GM19239 (cell line): ENCODE measurements at regions not wholly inside any gene's neighbourhood (a gene's known extent, or its start where the extent isn't known, plus 50 kb on each side); places are given as distances from the start of the nearest gene placed in this dataset.
A peak's percentile ranks its signal among the peaks of the same experiment; 100 is the strongest.
"Not testable (repeated sequence)": the region's sequence is repeated elsewhere in the genome, so short reads cannot be mapped to it uniquely, and the experiment has no call there.

Experiments
- DNase-seq: peaks from one replicate; pipeline ENCODE4 v3.0.0; 2011; ENCODE audit warnings: low spot score; ENCODE audit not compliant: insufficient read length
- FAIRE-seq: peaks from 2 replicates; lab custom pipeline; 2011; peaks lifted over from hg19 to GRCh38; lab: Jason Lieb, UNC

DNA sequence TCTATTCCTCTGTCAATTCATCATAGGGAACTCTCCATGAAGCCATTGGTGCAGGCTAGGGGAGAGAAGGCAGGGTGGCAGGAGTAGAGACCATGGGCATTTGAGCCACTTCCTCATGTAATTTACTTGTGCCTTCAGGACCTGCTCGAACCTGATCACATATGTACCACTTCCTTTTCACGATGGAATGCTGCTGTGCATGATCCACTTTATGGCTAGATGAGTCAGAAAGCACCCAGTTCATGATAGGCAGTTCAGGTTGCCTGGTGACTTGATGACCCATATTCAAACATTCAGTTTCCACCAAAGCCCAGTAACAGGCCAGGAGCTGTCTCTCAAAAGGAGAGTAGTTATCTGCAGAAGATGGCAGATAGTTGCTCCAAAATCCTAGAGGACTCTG is 166.0 kb downstream of the EVA1A start:
- FAIRE-seq, DNase-seq: not testable (repeated sequence)

DNA sequence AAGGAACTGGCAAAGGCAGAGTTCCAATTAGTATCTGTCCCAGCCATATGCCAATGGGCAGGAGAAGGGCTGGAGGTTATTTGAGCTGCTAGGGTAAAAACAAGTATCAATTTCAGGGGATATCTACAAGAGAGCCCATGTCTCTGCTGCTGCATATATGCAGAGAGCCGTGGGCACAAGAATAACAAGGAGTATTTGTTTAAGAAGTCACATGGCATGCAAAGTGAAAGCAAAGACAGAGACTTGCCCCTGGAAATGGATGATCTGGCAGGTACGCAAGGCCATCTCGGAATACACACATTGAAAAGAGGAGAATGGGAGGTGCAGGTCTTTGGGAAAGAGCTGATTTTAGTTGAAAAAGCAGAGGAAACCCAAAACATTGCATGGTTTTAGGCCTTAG is 170.6 kb downstream of the EVA1A start:
- no peak for FAIRE-seq
- DNase-seq: no peak

DNA sequence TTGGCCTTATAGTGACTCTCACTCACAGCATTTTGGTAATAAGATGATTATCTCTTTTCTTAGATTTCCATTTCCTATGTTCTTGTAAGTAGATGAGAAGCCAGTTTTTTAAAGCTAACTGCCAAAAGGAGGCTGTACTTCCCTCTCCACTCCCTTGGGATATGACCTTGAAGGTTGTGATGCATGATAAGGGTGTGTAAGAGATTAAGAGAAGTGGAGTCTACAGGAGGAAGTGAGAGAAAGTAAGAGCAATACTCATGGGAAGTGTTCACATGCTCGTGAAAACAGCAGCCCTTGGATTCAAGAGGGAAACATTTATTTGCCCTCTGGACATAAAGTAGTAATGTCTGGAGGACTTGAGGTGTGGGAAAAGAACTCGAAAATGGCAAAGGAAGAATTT is 171.5 kb downstream of the EVA1A start:
- DNase-seq (no peak), FAIRE-seq (no peak)

DNA sequence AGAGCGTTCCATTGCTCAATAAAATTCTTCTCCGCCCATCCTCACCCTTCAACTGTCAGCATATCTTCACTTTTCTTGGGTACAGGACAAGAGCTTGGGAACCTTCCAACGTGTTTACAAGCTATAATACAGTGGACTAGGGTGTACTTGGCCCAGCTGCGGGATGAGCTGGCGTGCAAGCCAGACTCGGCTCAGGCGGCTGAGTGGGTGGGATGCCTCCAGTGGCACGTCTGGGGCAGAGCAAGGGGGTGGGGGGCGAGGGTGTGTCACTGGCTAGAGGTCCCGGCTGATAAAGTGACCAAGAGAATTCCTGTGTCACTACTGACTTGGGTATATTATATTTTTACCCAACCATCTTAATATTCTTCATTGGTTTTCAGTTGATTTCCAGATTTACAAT is 179.7 kb downstream of the EVA1A start:
- DNase-seq (no peak), FAIRE-seq (no peak)

DNA sequence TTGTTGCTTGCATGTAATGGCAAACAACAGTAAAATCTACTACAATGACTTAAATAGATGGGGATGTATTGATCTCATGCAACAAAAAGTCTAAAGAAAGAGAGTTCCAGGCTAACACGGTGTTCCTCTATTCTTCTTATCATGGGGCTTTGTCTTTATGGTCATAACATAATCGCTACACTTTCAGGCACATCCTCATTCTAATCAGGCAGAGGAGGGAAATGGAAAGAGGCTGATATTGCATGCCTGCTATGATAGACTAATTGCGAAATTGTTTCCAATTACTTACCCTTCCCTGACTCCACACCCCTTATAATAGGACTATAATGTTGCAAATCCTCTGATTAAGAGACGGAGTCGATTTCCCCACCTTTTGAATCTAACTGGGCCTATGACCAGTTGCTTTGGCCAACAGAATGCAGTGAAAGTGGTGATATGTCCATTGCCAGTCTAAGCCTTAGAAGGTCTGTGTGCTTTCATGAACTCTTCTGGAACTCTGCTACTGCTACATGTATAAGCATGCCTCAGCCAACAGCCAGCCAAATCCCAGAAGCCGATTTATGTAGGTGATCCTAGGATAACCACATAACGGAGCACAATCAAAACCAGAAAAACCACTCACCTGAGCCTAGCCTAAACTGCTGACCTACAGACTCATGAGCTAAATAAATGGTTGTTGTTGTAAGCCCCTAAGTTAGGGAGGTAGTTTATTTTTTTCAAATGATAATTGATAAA is 180.3 kb upstream of the TACR1 start:
- FAIRE-seq (no peak), DNase-seq (no peak)

DNA sequence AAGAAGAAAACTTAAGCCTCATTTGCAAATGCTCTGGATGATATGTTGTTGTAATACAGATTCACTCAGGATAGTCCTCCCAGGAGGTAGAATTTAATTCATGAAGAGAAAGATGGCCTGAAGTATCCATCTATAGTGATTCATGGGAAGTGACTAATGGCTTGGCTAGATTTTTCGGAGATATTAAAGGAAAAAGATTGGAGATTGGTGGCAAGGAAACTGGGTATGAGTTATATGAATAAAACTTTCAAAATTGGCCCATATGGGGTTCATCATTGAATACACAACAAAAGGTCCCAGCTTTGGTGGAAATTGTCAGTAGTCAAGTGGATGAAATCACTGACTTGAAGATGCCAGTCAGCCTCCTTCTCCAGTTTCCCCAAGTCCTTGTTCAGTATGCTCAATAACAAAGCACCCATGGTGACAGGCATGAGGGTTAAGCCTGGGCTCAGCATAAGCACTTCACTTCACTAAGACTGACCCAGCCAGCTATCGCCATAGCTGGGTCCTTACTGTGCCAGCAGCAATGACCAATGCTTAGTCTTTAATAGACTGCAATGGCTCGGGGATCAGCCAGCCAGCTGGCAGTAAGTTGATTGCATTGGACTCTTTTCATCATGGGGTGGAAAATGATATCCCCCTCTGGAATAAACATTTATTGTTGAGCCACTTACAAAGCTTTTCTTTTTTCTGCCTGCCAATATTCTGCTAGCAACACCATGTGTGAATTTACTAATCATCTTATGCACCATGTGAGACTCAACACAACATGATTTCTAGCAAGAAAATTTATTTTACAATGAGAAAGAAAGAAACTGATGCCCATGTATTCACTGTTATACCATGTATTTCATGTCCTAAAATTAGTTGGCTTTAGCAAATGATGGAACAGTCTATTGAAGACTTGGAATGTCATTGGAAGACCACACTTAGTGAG is 176.6 kb upstream of the TACR1 start:
- no peak for DNase-seq
- FAIRE-seq: no peak

DNA sequence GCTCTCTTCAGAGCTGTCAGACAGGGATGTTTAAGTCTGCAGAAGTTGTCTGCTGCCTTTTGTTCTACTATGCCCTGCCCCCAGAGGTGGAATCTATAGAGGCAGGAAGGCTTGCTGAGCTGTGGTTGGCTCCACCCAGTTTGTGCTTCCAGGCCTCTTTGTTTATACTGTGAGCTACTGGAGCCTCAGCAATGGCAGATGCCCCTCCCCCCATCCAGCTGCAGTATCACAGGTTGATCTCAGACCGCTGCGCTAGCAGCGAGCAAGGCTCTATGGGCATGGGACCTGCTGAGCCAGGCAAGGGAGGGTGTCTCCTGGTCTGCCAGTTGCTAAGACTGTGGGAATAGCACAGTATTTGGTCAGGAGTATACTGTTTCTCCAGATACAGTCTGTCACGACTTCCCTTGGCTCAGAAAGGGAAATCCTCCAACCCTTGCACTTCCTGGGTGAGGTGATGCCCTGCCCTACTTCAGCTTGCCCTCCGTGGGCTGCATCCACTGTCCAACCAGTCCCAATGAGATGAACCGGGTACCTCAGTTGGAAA is 175.2 kb upstream of the TACR1 start:
- DNase-seq, FAIRE-seq: not testable (repeated sequence)

DNA sequence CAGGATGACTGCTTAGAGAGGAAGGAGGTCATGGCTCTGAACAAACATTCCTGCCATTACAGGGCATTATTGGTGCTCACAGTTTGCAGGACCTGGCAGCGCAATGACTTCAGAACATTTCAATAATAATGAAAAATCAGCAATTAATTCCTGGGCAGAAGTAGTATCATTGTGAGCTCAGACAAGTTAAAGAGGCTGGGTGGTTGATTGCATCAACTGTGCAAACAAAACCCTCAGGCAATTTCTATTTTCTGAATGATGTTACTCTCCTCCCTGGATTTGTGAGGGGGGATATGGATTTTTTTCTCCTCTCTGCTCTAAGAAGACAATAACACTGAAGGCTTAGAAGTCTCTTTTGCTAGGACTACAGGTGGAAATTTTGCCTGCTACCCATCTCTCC is 168.1 kb upstream of the TACR1 start:
- FAIRE-seq (no peak), DNase-seq (no peak)

DNA sequence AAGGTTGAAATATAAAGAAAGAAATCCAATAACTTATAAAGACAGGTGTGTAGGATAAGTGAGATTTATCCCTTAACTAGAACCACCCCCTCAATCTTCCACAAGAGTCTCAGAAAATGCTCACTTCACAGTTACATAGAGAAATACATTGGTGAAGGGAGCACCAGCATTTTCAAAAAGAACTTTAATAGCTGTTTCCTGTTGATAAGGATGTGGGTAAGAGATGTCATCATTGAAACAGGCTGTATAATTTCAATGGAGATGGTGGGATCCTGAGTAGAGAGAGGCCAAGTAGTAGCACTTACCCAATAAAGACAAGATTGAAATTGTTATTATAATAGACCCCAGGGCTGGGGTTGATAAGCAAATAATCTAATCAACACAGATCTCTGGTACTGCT is 162.2 kb upstream of the TACR1 start:
- FAIRE-seq (no peak), DNase-seq (no peak)

DNA sequence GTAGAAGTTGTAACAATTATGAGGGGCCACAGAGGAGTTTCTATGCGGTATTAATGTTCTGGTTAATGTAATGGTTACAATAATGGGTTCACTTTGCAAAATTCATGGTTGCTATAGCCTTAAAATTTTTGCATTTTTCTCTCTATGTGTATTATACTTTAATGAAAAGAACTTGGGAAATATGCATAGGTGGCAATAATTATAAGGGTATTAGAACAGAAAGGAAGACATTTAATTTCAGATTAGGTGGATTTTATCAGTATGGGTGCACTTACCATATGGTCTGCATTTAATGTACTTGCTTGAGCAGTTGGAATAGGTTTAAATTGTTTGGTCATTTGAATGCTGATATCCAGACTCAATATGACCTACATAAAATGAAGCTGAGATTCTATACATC is 161.6 kb upstream of the TACR1 start:
- DNase-seq (no peak), FAIRE-seq (no peak)

DNA sequence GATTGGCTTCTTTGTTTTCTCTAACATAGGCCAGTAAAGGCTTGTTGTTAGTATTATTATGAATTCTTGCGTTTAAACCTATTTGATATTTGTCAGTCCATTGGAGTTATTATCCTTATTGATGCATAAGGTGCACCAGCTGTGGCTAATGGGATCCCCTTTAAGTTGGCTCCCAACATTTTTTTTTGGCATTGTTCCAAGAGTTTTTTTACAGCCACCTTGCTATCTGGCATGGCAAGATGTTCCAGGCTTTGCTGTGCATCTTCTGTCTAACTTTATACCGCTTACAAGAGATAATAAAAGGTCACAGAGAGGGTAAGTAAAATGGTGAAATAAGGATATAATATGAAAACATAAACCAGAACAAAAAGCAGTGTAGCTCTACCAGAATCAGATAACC is 157.5 kb upstream of the TACR1 start:
- no peak for DNase-seq
- FAIRE-seq: no peak

DNA sequence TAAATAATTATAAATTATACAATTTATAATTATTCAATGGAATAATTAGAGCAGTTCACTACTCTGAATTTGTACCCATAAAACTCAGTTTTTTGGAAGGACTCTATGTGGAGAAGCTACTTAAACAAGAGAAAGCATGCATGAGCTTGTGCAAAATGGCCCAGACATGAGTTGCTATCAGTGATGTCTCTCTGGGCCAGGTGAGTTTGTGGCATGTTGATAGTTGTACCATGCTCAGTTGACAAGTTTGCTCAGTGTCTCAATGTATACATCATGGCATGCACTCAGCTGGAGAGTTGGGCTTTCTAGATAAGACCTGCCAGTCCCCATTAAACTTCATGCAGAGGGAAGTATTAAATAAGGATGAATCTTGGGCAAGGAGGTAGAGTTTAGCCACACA is 153.8 kb upstream of the TACR1 start:
- FAIRE-seq (no peak), DNase-seq (no peak)

DNA sequence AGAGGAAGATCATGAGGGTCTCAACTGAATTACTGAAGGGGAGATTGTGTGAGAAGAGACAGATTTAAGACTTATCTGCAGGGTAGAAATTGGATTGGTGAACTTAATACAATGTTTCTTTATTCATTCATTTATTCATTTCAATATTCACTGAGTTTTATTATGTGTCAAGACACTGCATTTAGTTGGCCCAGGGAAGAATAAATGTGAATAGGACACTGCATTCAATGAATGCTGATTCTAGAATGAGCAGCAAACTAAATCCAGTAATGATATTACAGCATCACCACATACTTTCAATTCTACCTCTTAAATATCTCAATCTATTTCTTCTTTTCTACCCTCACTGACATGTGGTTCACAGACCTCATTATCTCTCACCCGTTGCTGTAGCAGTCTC is 149.0 kb upstream of the TACR1 start:
- FAIRE-seq (no peak), DNase-seq (no peak)

DNA sequence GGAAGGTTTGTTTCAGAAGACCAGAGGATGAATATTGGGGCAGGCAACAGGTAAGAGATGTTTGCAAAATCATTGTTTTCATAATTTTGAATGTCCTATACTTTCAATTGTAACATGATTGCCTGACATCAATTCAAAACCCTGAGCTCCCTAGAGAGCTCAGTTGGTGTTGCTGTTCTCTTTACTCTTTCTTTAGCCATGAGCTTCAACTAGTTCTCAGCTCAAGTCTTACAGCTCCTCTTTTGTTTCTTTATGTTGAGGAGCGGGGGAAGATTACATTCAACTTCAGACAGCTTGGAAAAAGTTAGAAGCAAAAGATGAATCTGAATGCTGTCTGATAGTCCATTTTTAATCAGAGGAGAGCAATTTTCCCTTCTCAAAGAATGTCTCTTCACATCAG is 144.8 kb upstream of the TACR1 start:
- FAIRE-seq (no peak), DNase-seq (no peak)

DNA sequence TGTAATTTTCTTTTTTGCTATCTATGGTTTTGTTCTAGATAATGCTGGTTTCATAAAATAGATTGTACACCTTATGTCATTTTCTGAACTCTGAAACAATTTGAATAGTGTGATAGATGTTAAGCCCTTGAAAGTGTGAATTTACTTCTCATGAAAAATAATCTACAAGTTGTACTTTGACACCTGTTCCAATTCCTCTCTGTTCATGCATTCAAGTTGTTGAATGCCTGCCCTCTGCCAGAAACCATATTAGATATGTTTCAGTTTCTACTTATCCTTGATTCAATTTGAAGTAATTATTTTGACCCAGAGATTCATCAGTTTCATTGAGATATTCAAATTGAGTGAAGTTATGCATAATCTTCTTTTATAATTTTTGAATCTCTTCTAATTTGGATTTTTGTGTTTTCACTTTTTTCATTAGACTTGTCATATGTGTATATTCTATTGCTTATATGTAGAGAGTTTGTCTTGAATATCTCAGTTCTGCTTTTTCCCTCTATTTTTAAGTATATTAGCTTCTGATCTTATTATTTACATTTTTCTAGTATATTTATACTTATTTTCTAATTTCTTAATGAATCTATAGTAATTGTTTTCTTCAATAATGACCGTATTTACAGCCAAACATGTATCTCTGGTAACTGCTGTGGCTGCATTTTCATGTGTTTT is 143.3 kb upstream of the TACR1 start:
- peak; percentile 65 for FAIRE-seq
- DNase-seq: no peak

DNA sequence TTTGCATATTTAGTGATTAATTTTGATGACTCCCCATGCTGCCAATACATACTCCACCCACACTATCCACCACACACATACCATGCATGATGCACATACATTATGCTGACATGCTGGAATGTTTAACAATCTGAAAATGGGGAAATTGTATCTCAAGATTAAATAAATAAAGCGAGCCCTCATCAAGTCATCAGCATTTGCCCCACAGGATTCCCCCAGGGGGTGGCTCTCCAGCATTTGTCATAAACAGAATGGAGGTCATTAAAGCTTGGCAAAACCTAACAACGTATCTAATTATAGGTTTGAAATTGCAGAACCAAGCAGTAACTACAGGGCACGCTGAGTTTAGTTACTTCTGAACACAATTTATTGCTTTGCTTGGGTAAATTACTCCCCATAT is 141.2 kb upstream of the TACR1 start:
- FAIRE-seq: no peak
- no peak for DNase-seq

DNA sequence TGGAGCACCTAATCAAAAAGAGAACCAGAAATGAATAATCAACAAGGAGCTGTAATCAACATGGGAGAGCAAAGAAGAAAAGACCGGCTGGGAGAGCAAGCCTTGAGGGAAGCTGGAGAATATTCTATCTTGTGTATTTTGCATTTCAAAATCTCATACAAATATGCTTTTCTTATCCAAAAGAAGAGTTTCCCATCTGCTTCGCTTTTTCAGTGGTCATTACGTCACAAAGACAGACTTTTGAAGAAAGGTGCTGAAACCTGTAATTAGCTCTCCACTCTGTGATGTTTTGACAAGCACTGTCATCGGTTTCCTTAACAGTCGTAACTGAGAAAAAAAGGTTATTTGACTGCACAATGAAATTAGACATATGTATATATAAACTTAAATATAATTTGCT is 139.1 kb upstream of the TACR1 start:
- no peak for DNase-seq
- peak; percentile 45 for FAIRE-seq

DNA sequence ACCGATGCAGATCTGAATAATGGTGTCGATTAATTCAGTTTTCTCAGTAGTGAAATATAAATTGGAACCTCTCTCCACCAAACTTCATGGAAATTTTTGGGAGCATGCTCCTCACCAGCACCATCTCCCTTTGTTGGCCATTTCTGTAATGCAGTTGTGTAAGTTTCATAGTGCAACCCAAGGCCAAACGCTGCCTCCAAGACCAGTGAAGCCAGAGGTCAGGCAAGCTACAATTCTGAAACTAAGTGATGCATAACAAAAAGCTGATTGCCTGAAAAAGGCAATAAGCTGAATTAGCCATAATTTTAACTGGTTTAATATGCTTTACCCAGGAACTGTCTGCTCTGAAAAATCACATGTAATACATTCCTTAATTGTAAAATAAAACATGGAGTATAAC is 138.3 kb upstream of the TACR1 start:
- DNase-seq (no peak), FAIRE-seq (no peak)

DNA sequence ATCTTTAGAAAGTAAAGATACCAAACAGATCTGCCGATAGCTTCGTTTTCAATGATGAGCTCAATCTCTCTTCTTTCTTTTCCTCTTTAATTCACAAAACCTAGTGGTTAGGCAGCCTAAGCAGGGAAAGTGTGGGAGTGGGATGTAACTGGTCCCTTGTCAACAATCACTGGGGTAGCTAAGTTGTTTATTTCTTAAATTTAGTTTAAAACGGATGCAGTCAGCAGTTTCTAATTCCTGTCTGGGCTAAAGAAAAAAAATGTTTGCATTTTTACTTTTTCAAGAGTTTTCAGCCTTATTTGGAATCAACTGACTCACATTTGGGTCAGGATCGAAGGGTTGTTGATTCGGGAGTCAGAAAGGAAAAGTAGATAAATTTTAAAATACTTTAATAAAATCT is 137.7 kb upstream of the TACR1 start:
- DNase-seq: no peak
- no peak for FAIRE-seq

DNA sequence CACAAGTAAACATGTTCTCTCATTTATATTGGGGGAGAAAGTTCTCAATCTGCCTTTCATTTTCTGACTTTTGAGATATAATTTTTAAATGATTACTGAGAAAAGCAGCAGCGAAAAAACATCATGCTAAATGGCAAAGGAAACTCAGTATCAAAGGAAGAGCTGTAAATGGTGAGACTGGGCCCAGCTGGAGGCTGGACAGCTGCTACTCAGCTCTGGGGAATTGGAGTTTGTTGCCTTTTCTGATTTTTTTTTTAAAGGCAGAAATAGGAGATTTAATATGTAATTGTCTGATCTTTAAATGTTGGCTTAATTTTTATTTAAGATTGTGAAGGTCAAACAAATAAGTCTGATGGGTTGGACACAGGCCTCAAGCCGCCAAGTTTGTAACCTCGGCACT is 137.1 kb upstream of the TACR1 start:
- DNase-seq: no peak
- no peak for FAIRE-seq

DNA sequence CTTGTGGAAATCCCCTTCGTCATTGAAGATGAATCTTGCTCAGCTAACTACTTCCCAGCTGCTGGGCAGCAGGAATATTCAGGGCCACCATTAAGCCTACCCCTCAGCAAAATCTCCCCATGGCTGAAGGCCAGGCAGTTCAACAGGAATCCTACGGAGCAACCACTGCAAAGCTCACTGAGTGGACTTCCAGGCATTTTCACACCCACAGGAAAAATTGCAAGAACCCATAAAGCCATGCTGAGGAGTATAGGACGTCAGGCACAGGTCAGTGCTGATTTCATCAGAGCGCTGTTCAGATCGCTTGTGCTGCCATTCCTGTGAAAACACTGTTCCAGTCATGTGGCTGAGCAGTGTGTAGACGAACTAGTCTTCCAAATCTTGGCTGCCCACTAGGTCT is 134.8 kb upstream of the TACR1 start:
- no peak for DNase-seq
- no peak for FAIRE-seq
